ENCODE measurements at regions not wholly inside any gene's neighbourhood (a gene's known extent, or its start where the extent isn't known, plus 50 kb on each side); places are given as distances from the start of the nearest gene placed in this dataset.

GRCh38 chr10:8738987-8739386, 684.5 kb downstream of the GATA3 start:
- peak in 1 of 2 donors; percentile 44 for DNase-seq (ENCODE audit: low read depth in 1 of 2, low spot score in 1 of 2)
- Histone ChIP-seq H3K36me3 (no peaks in the 10 kb centered on the region), H3K27ac (no peak overlapping the region), H3K4me1 (ENCODE audit: low read depth) (no peaks in the 10 kb centered on the region), H3K4me3 (no peak overlapping the region), H3K9me3 (ENCODE audit: low read depth) (no peaks in the 10 kb centered on the region), H3K27me3 (no peaks in the 10 kb centered on the region)
- TF ChIP-seq CTCF (IDR thresholded peaks at IDR 0.05; ENCODE audit: low read depth, low read length), result no peak

- Histone ChIP-seq H3K4me1 (ENCODE audit: low read depth) (no peaks in the 10 kb centered on the region), H3K9me3 (ENCODE audit: low read depth) (no peaks in the 10 kb centered on the region), H3K36me3 (no peaks in the 10 kb centered on the region), H3K27me3 (no peaks in the 10 kb centered on the region), H3K27ac (no peak overlapping the region), H3K4me3 (no peak overlapping the region)
- peak in 1 of 2 donors; percentile 24 for DNase-seq (ENCODE audit: low read depth in 1 of 2, low spot score in 1 of 2)
- no peak for TF ChIP-seq CTCF (IDR thresholded peaks at IDR 0.05; ENCODE audit: low read depth, low read length)
Observed at GRCh38 chr10:8752146-8752843, 697.8 kb downstream of the GATA3 start.

- H3K4me1 ChIP-seq (ENCODE audit: low read depth), result no peaks in the 10 kb centered on the region
- H3K27me3 ChIP-seq, result no peaks in the 10 kb centered on the region
- H3K36me3 ChIP-seq, result no peaks in the 10 kb centered on the region
- TF ChIP-seq CTCF (IDR thresholded peaks at IDR 0.05; ENCODE audit: low read depth, low read length), result no peak
- no peak for DNase-seq (ENCODE audit: low read depth in 1 of 2, low spot score in 1 of 2)
- H3K4me3 ChIP-seq, result no peak overlapping the region
- H3K27ac ChIP-seq, result no peak overlapping the region
- no peaks in the 10 kb centered on the region for H3K9me3 ChIP-seq (ENCODE audit: low read depth)
Observed at GRCh38 chr10:8758029-8758428, 703.5 kb downstream of the GATA3 start.

GRCh38 chr10:8766899-8767298, 712.4 kb downstream of the GATA3 start:
- no peak for TF ChIP-seq CTCF (IDR thresholded peaks at IDR 0.05; ENCODE audit: low read depth, low read length)

GRCh38 chr10:8767591-8767990, 713.1 kb downstream of the GATA3 start:
- Histone ChIP-seq H3K4me3 (no peak overlapping the region), H3K27ac (no peak overlapping the region), H3K36me3 (no peaks in the 10 kb centered on the region), H3K27me3 (no peaks in the 10 kb centered on the region), H3K4me1 (ENCODE audit: low read depth) (no peaks in the 10 kb centered on the region), H3K9me3 (ENCODE audit: low read depth) (no peaks in the 10 kb centered on the region)
- TF ChIP-seq CTCF (IDR thresholded peaks at IDR 0.05; ENCODE audit: low read depth, low read length), result no peak
- no peak for DNase-seq (ENCODE audit: low read depth in 1 of 2, low spot score in 1 of 2)

More at GRCh38 chr10:8766899-8767298, 712.4 kb downstream of the GATA3 start:
- H3K4me1 ChIP-seq (ENCODE audit: low read depth), result no peaks in the 10 kb centered on the region
- no peaks in the 10 kb centered on the region for H3K36me3 ChIP-seq
- no peak overlapping the region for H3K4me3 ChIP-seq
- no peaks in the 10 kb centered on the region for H3K27me3 ChIP-seq
- H3K27ac ChIP-seq, result no peak overlapping the region
- no peak for DNase-seq (ENCODE audit: low read depth in 1 of 2, low spot score in 1 of 2)
- no peaks in the 10 kb centered on the region for H3K9me3 ChIP-seq (ENCODE audit: low read depth)
